Fibroblast of villous mesenchyme (primary cell): ENCODE measurements at regions not wholly inside any gene's neighbourhood (a gene's known extent, or its start where the extent isn't known, plus 50 kb on each side); places are given as distances from the start of the nearest gene placed in this dataset.
A peak's percentile ranks its signal among the peaks of the same experiment; 100 is the strongest.

Source experiments
- DNase-seq: peaks from one replicate; pipeline ENCODE4 v3.0.0-alpha.2; 2010; ENCODE audit warnings: low read depth
- H3K4me3 ChIP-seq: 2 replicates; pipeline ENCODE4 v1.5.1; 2011; ENCODE audit warnings: low read depth, mild to moderate bottlenecking, low read length
- CTCF ChIP-seq: IDR thresholded peaks from 2 replicates; pipeline ENCODE4 v1.5.1; 2012; ENCODE audit warnings: low read depth, mild to moderate bottlenecking, low read length; ENCODE audit not compliant: insufficient read depth

- no peak for DNase-seq
- H3K4me3 ChIP-seq: no peak overlapping the region
- TF ChIP-seq CTCF: no peak
Observed at GRCh38 chr14:29351996-29352705, 575.5 kb downstream of the PRKD1 start.

- TF ChIP-seq CTCF: no peak
- H3K4me3 ChIP-seq: no peak overlapping the region
- DNase-seq: peak; percentile 24
Observed at GRCh38 chr14:29352706-29353080, 575.0 kb downstream of the PRKD1 start.

- no peak for TF ChIP-seq CTCF
- peak; percentile 56 for DNase-seq
- no peak overlapping the region for H3K4me3 ChIP-seq
Observed at GRCh38 chr14:29353513-29353912, 574.1 kb downstream of the PRKD1 start.

GRCh38 chr14:29354486-29354885, 573.2 kb downstream of the PRKD1 start:
- no peak for DNase-seq

GRCh38 chr14:29355331-29355730, 572.3 kb downstream of the PRKD1 start:
- no peak for TF ChIP-seq CTCF
- no peak for DNase-seq
- no peak overlapping the region for H3K4me3 ChIP-seq

More at GRCh38 chr14:29354486-29354885, 573.2 kb downstream of the PRKD1 start:
- no peak overlapping the region for H3K4me3 ChIP-seq
- no peak for TF ChIP-seq CTCF

- no peak overlapping the region for H3K4me3 ChIP-seq
- DNase-seq: no peak
- TF ChIP-seq CTCF: no peak
Observed at GRCh38 chr14:29355846-29356245, 571.8 kb downstream of the PRKD1 start.

GRCh38 chr14:29360656-29361055, 567.0 kb downstream of the PRKD1 start:
- H3K4me3 ChIP-seq: no peak overlapping the region
- no peak for DNase-seq
- TF ChIP-seq CTCF: no peak
